Astrocyte (in vitro differentiated cells and primary cell): ENCODE measurements at regions not wholly inside any gene's neighbourhood (a gene's known extent, or its start where the extent isn't known, plus 50 kb on each side); places are given as distances from the start of the nearest gene placed in this dataset.
A peak's percentile ranks its signal among the peaks of the same experiment; 100 is the strongest.

Experiments
- DNase-seq: peaks from one replicate; pipeline ENCODE4 v3.0.0-alpha.2; 2010; ENCODE audit warnings: low read depth
- FAIRE-seq: peaks from 2 replicates; lab custom pipeline; 2011; peaks lifted over from hg19 to GRCh38; lab: Jason Lieb, UNC
- H2AFZ ChIP-seq: 2 replicates; pipeline ENCODE4 v1.6.0; 2012; ENCODE audit warnings: low read depth, low read length, inconsistent platforms
- H3K27ac ChIP-seq: 2 replicates; pipeline ENCODE4 v1.5.1; 2011; ENCODE audit warnings: low read depth, low read length, inconsistent platforms
- H3K27me3 ChIP-seq: 2 replicates; pipeline ENCODE4 v1.6.0; 2011; ENCODE audit warnings: low read length, inconsistent platforms; ENCODE audit not compliant: insufficient read depth
- H3K36me3 ChIP-seq: 2 replicates; pipeline ENCODE4 v1.5.1; 2011; ENCODE audit warnings: low read length, inconsistent platforms; ENCODE audit not compliant: insufficient read depth
- H3K4me1 ChIP-seq: 2 replicates; pipeline ENCODE4 v1.5.1; 2011; ENCODE audit warnings: low read length, inconsistent platforms; ENCODE audit not compliant: insufficient read depth
- H3K4me2 ChIP-seq: 2 replicates; pipeline ENCODE4 v1.6.0; 2012; ENCODE audit warnings: low read length, inconsistent platforms
- H3K4me3 ChIP-seq: 2 replicates; pipeline ENCODE4 v1.5.1; 2011; ENCODE audit warnings: low read depth, mild to moderate bottlenecking, low read length, inconsistent platforms; ENCODE audit not compliant: insufficient read depth
- H3K79me2 ChIP-seq: 2 replicates; pipeline ENCODE4 v1.6.0; 2012; ENCODE audit warnings: mild to moderate bottlenecking, low read length, inconsistent platforms; ENCODE audit not compliant: insufficient read depth
- H3K9ac ChIP-seq: 2 replicates; pipeline ENCODE4 v1.6.0; 2012; ENCODE audit warnings: mild to moderate bottlenecking, low read length, inconsistent platforms
- H3K9me3 ChIP-seq: 2 replicates; pipeline ENCODE4 v1.5.1; 2012; ENCODE audit warnings: low read depth, mild to moderate bottlenecking, low read length, inconsistent platforms; ENCODE audit not compliant: insufficient read depth
- H4K20me1 ChIP-seq: 2 replicates; pipeline ENCODE4 v1.6.0; 2012; ENCODE audit warnings: low read length, inconsistent platforms; ENCODE audit not compliant: insufficient read depth
- H3K27ac Mint-ChIP-seq: one replicate; pipeline ENCODE4 v1.8.0; 2021; ENCODE audit warnings: mild to moderate bottlenecking, mixed read lengths; ENCODE audit not compliant: unreplicated experiment
- H3K27me3 Mint-ChIP-seq: one replicate; pipeline ENCODE4 v1.8.0; 2021; ENCODE audit warnings: low read depth, mixed read lengths; ENCODE audit not compliant: unreplicated experiment
- H3K36me3 Mint-ChIP-seq: one replicate; pipeline ENCODE4 v1.8.0; 2021; ENCODE audit warnings: low read depth, mixed read lengths; ENCODE audit not compliant: unreplicated experiment
- H3K4me1 Mint-ChIP-seq: one replicate; pipeline ENCODE4 v1.8.0; 2021; ENCODE audit warnings: low read depth, mixed read lengths; ENCODE audit not compliant: unreplicated experiment
- H3K4me3 Mint-ChIP-seq: one replicate; pipeline ENCODE4 v1.8.0; 2021; ENCODE audit warnings: mild to moderate bottlenecking, moderate library complexity, mixed read lengths; ENCODE audit not compliant: unreplicated experiment
- H3K9me3 Mint-ChIP-seq: one replicate; pipeline ENCODE4 v1.8.0; 2021; ENCODE audit warnings: mild to moderate bottlenecking, mixed read lengths; ENCODE audit not compliant: unreplicated experiment
- EZH2 ChIP-seq: IDR thresholded peaks from 2 replicates; pipeline ENCODE4 v1.6.1; 2012; ENCODE audit warnings: mild to moderate bottlenecking, low read length, inconsistent platforms; ENCODE audit not compliant: insufficient read depth
- TF ChIP-seq, protein P1 (sequence below): IDR thresholded peaks from 2 replicates; pipeline ENCODE4 v1.5.1; 2011; ENCODE audit warnings: low read depth, mild to moderate bottlenecking, inconsistent platforms, low read length, moderate library complexity; ENCODE audit not compliant: insufficient read depth

DNA sequence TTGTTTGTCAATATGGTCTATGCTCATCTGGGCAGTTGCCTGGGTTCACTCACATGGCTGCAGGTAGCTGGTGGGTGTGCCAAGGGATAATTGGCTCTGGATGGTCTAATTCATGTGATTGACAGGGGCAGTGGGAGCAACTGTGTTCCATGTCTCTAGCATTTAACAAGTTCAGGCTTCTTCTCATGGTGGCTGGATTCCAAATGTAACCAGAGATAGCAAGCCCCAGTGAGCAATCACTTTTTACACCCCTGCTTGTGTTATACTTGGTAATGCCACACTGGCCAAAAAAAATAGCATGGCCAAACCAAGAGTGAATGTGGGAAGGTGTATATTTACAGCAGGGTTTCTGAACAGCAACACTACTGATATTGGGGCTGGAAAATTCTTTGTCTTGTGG is 89.6 kb upstream of the TNFSF11 start:
- H3K4me2 ChIP-seq, result no peak overlapping the region
- H3K27ac Mint-ChIP-seq, result no peak overlapping the region
- H3K27me3 Mint-ChIP-seq, result peaks cover 3% of the 10 kb centered on the region
- H3K27me3 ChIP-seq, result peaks cover 11% of the 10 kb centered on the region
- H3K36me3 Mint-ChIP-seq, result no peaks in the 10 kb centered on the region
- H3K36me3 ChIP-seq, result no peaks in the 10 kb centered on the region
- H3K27ac ChIP-seq, result no peak overlapping the region
- DNase-seq, result peak; percentile 20
- peaks cover 14% of the 10 kb centered on the region for H3K4me1 Mint-ChIP-seq
- no peak overlapping the region for H3K4me3 ChIP-seq
- H4K20me1 ChIP-seq, result no peaks in the 10 kb centered on the region
- no peak for TF ChIP-seq EZH2
- TF ChIP-seq, protein P1, sequence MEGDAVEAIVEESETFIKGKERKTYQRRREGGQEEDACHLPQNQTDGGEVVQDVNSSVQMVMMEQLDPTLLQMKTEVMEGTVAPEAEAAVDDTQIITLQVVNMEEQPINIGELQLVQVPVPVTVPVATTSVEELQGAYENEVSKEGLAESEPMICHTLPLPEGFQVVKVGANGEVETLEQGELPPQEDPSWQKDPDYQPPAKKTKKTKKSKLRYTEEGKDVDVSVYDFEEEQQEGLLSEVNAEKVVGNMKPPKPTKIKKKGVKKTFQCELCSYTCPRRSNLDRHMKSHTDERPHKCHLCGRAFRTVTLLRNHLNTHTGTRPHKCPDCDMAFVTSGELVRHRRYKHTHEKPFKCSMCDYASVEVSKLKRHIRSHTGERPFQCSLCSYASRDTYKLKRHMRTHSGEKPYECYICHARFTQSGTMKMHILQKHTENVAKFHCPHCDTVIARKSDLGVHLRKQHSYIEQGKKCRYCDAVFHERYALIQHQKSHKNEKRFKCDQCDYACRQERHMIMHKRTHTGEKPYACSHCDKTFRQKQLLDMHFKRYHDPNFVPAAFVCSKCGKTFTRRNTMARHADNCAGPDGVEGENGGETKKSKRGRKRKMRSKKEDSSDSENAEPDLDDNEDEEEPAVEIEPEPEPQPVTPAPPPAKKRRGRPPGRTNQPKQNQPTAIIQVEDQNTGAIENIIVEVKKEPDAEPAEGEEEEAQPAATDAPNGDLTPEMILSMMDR, result no peak
- FAIRE-seq, result no peak
- H3K4me3 Mint-ChIP-seq, result no peak overlapping the region
- peaks cover 19% of the 10 kb centered on the region for H3K4me1 ChIP-seq
- no peak overlapping the region for H3K9ac ChIP-seq
- no peak overlapping the region for H2AFZ ChIP-seq
- H3K9me3 Mint-ChIP-seq, result no peaks in the 10 kb centered on the region
- no peaks in the 10 kb centered on the region for H3K9me3 ChIP-seq
- H3K79me2 ChIP-seq, result no peaks in the 10 kb centered on the region

DNA sequence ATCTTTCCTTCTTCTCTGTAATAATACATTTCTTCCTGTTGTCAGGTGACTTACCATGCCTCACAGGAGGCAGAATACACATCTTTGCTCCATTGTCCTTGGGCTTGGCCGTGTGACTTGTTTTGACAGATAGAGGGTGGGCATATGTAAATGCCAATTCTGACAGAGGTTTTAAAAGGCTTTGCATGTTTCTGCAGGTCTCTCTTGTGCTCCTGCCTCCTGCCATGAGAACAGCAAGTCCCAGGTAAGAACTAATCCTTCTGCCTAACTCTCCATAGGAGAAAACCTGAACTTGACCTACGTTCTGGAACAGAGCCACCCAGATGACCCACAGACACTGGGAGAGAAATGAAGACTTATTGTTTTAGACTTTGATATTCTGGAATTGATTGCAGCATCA is 88.7 kb upstream of the TNFSF11 start:
- Histone ChIP-seq H4K20me1 (no peaks in the 10 kb centered on the region), H3K36me3 (no peaks in the 10 kb centered on the region), H3K4me2 (no peak overlapping the region), H3K4me1 (peaks cover 19% of the 10 kb centered on the region), H3K4me3 (no peak overlapping the region), H3K27ac (no peak overlapping the region), H3K9ac (no peak overlapping the region), H3K79me2 (no peaks in the 10 kb centered on the region), H3K9me3 (no peaks in the 10 kb centered on the region), H3K27me3 (peaks cover 7% of the 10 kb centered on the region), H2AFZ (no peak overlapping the region)
- Mint-ChIP-seq H3K36me3 (no peaks in the 10 kb centered on the region), H3K9me3 (no peaks in the 10 kb centered on the region), H3K27ac (no peak overlapping the region), H3K4me3 (no peak overlapping the region), H3K4me1 (peaks cover 14% of the 10 kb centered on the region), H3K27me3 (peaks cover under 1% of the 10 kb centered on the region)
- DNase-seq (no peak), FAIRE-seq (no peak)
- TF ChIP-seq EZH2, result no peak
- TF ChIP-seq, protein P1, result no peak

DNA sequence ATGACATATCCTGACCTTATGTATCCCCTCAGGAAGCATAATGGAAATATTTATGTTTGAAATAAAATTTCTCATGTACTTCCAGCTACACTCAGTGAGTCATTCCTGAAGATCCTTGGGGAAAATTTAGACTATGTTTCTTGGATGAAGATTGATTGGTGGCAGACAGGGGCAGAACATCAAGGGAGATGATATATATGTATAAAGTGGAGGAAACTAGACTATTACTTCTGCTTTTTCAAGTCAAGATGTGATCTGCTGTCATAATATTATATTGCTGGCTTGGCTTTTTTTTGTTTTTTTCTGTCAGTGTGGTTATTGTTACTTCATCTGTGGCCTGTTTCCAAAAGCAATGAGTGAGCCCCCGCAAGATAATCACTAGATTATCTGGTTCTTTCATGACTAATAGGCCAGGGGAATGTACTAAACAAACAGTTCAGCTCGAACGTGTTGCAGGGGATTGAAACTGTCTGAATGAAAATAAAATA is 87.2 kb upstream of the TNFSF11 start:
- DNase-seq (peak; percentile 82), FAIRE-seq (peak; percentile 32)
- peaks cover 19% of the 10 kb centered on the region for H3K4me1 ChIP-seq
- no peak overlapping the region for H3K4me3 ChIP-seq
- H3K4me1 Mint-ChIP-seq, result peaks cover 14% of the 10 kb centered on the region
- H3K4me2 ChIP-seq, result peak overlapping the region; percentile 76
- H3K27ac ChIP-seq, result peak overlapping the region; percentile 88
- no peaks in the 10 kb centered on the region for H3K9me3 ChIP-seq
- H3K27me3 Mint-ChIP-seq, result no peaks in the 10 kb centered on the region
- H3K79me2 ChIP-seq, result no peaks in the 10 kb centered on the region
- peaks cover 12% of the 10 kb centered on the region for H3K27me3 ChIP-seq
- H4K20me1 ChIP-seq, result no peaks in the 10 kb centered on the region
- TF ChIP-seq, protein P1, result no peak
- TF ChIP-seq EZH2, result no peak
- H3K36me3 Mint-ChIP-seq, result no peaks in the 10 kb centered on the region
- H2AFZ ChIP-seq, result no peak overlapping the region
- H3K4me3 Mint-ChIP-seq, result no peak overlapping the region
- H3K9me3 Mint-ChIP-seq, result no peaks in the 10 kb centered on the region
- H3K9ac ChIP-seq, result peak overlapping the region; percentile 68
- H3K27ac Mint-ChIP-seq, result peak overlapping the region; percentile 7
- H3K36me3 ChIP-seq, result no peaks in the 10 kb centered on the region
